ENCODE measurements at regions not wholly inside any gene's neighbourhood (a gene's known extent, or its start where the extent isn't known, plus 50 kb on each side); places are given as distances from the start of the nearest gene placed in this dataset.

GRCh38 chr7:12123172-12123571 lies 87.9 kb upstream of the TMEM106B start:
- Histone ChIP-seq H2AFZ (ENCODE audit: low read length) (no peak overlapping the region), H3K4me1 (ENCODE audit: insufficient read depth, low read length, poor library complexity, severe bottlenecking) (no peaks in the 10 kb centered on the region), H3K36me3 (ENCODE audit: insufficient read depth, low read length) (no peaks in the 10 kb centered on the region), H3K4me2 (ENCODE audit: low read length) (no peak overlapping the region), H3K79me2 (ENCODE audit: insufficient read depth, low read depth, low read length) (no peaks in the 10 kb centered on the region), H3K4me3 (ENCODE audit: low read depth, low read length, poor library complexity, severe bottlenecking) (no peak overlapping the region), H3K9me2 (ENCODE audit: insufficient read depth, low read length) (no peaks in the 10 kb centered on the region), H3K9me3 (ENCODE audit: low read length) (no peaks in the 10 kb centered on the region), H4K20me1 (ENCODE audit: insufficient read depth, low read length) (no peaks in the 10 kb centered on the region), H3K27ac (ENCODE audit: low read depth, low read length, poor library complexity, severe bottlenecking) (no peak overlapping the region)
- DNase-seq (ENCODE audit: low spot score): no peak
- BruUV-seq (replicated peaks): no TSS peak
- intact Hi-C loops (cut with micrococcal nuclease; ENCODE audit: unreplicated experiment): no loop called here
- TF ChIP-seq CTCF (conservative IDR thresholded peaks at IDR 0.05; ENCODE audit: low read length): no peak
- no peak for TF ChIP-seq EZH2phosphoT487 (IDR thresholded peaks at IDR 0.05; ENCODE audit: borderline replicate concordance, low read depth, low read length)
- POLR2A ChIA-PET: no interaction called here
- CTCF ChIA-PET (ENCODE audit: unreplicated experiment): no interaction called here

- ChIA-PET CTCF (ENCODE audit: unreplicated experiment) (no interaction called here), POLR2A (no interaction called here)
- Histone ChIP-seq H3K4me1 (ENCODE audit: insufficient read depth, low read length, poor library complexity, severe bottlenecking) (no peaks in the 10 kb centered on the region), H2AFZ (ENCODE audit: low read length) (no peak overlapping the region), H3K9me3 (ENCODE audit: low read length) (no peaks in the 10 kb centered on the region), H3K36me3 (ENCODE audit: insufficient read depth, low read length) (no peaks in the 10 kb centered on the region), H3K79me2 (ENCODE audit: insufficient read depth, low read depth, low read length) (no peaks in the 10 kb centered on the region), H3K27ac (ENCODE audit: low read depth, low read length, poor library complexity, severe bottlenecking) (no peak overlapping the region), H4K20me1 (ENCODE audit: insufficient read depth, low read length) (no peaks in the 10 kb centered on the region), H3K4me3 (ENCODE audit: low read depth, low read length, poor library complexity, severe bottlenecking) (no peak overlapping the region), H3K9me2 (ENCODE audit: insufficient read depth, low read length) (no peaks in the 10 kb centered on the region), H3K4me2 (ENCODE audit: low read length) (no peak overlapping the region)
- DNase-seq (ENCODE audit: low spot score): no peak
- BruUV-seq (replicated peaks): no TSS peak
- TF ChIP-seq CTCF (conservative IDR thresholded peaks at IDR 0.05; ENCODE audit: low read length) (no peak), EZH2phosphoT487 (IDR thresholded peaks at IDR 0.05; ENCODE audit: borderline replicate concordance, low read depth, low read length) (no peak)
- intact Hi-C loops (cut with micrococcal nuclease; ENCODE audit: unreplicated experiment): no loop called here
Observed at GRCh38 chr7:12124028-12124427, 87.1 kb upstream of the TMEM106B start.

- Histone ChIP-seq H3K27ac (ENCODE audit: low read depth, low read length, poor library complexity, severe bottlenecking) (no peak overlapping the region), H3K4me1 (ENCODE audit: insufficient read depth, low read length, poor library complexity, severe bottlenecking) (no peaks in the 10 kb centered on the region), H3K9me3 (ENCODE audit: low read length) (no peaks in the 10 kb centered on the region), H3K4me2 (ENCODE audit: low read length) (no peak overlapping the region), H2AFZ (ENCODE audit: low read length) (no peak overlapping the region), H3K4me3 (ENCODE audit: low read depth, low read length, poor library complexity, severe bottlenecking) (no peak overlapping the region), H3K79me2 (ENCODE audit: insufficient read depth, low read depth, low read length) (no peaks in the 10 kb centered on the region), H3K36me3 (ENCODE audit: insufficient read depth, low read length) (no peaks in the 10 kb centered on the region), H3K9me2 (ENCODE audit: insufficient read depth, low read length) (no peaks in the 10 kb centered on the region), H4K20me1 (ENCODE audit: insufficient read depth, low read length) (no peaks in the 10 kb centered on the region)
- intact Hi-C loops (cut with micrococcal nuclease; ENCODE audit: unreplicated experiment): no loop called here
- BruUV-seq (replicated peaks): no TSS peak
- ChIA-PET CTCF (ENCODE audit: unreplicated experiment) (no interaction called here), POLR2A (interaction anchor here (0.5 to 0.6 kb wide), 2 partner anchors 26 to 66 kb away, joined by 3 to 4 read pairs; no protein-coding TSS in a partner anchor)
- TF ChIP-seq EZH2phosphoT487 (IDR thresholded peaks at IDR 0.05; ENCODE audit: borderline replicate concordance, low read depth, low read length): no peak
- no peak for DNase-seq (ENCODE audit: low spot score)
Observed at GRCh38 chr7:12127455-12127854, 83.6 kb upstream of the TMEM106B start.

Data from OCI-LY7 (cell line).